Neuron (in vitro differentiated cells): ENCODE measurements at regions not wholly inside any gene's neighbourhood (a gene's known extent, or its start where the extent isn't known, plus 50 kb on each side); places are given as distances from the start of the nearest gene placed in this dataset.

Source experiments
- H2AFZ ChIP-seq: one replicate; pipeline ENCODE4 v1.6.1; 2013; ENCODE audit warnings: low read depth, mild to moderate bottlenecking, inconsistent platforms, low read length, moderate library complexity
- H3K27me3 ChIP-seq: one replicate; pipeline ENCODE4 v1.6.1; 2013; ENCODE audit warnings: low read length; ENCODE audit not compliant: insufficient read depth
- H3K36me3 ChIP-seq: one replicate; pipeline ENCODE4 v1.6.1; 2013; ENCODE audit warnings: low read length; ENCODE audit not compliant: insufficient read depth
- H3K4me1 ChIP-seq: one replicate; pipeline ENCODE4 v1.6.1; 2013; ENCODE audit warnings: low read length; ENCODE audit not compliant: insufficient read depth
- H3K4me3 ChIP-seq: 2 replicates; pipeline ENCODE4 v1.5.1; 2013; ENCODE audit warnings: mild to moderate bottlenecking, low read length, moderate library complexity
- H3K9me3 ChIP-seq: one replicate; pipeline ENCODE4 v1.6.1; 2013; ENCODE audit warnings: low read length

DNA sequence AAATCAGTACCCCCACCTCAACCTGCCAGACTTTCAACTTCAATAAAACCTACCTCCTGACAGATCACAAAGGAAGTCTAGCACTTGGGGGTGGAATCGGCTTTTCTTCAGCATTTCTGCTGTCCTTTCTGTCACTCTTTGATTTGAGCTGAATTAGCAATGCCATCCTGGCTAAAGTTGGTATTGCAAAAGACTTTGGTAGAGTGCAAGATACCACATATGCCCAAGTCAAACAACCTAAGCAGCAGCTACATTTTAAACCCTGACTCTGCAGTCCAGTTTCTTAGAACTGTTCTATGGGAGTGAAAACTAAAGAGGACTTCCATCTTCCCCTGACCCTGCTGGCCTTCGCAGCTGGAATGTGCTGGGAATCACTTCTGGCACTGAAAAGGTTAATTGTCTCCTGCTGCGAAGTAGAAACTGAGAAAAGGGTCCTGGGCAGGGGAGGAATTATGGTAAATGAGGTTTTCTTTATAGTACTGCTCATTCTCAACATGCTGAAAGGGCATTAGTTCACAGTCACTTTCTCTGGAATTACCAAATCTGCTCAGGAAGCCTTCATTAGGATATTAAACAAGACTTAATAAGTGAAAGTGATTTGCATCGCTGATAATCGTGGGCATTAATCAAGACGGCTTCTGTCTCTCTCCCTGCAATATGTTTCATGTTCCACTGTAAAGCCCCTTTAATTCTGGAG, 126.2 kb upstream of the SMYD2 start:
- H3K9me3 ChIP-seq: no peaks in the 10 kb centered on the region
- no peak overlapping the region for H2AFZ ChIP-seq
- peaks cover 25% of the 10 kb centered on the region for H3K27me3 ChIP-seq
- H3K36me3 ChIP-seq: no peaks in the 10 kb centered on the region
- H3K4me3 ChIP-seq: no peak overlapping the region
- H3K4me1 ChIP-seq: peaks cover 29% of the 10 kb centered on the region

DNA sequence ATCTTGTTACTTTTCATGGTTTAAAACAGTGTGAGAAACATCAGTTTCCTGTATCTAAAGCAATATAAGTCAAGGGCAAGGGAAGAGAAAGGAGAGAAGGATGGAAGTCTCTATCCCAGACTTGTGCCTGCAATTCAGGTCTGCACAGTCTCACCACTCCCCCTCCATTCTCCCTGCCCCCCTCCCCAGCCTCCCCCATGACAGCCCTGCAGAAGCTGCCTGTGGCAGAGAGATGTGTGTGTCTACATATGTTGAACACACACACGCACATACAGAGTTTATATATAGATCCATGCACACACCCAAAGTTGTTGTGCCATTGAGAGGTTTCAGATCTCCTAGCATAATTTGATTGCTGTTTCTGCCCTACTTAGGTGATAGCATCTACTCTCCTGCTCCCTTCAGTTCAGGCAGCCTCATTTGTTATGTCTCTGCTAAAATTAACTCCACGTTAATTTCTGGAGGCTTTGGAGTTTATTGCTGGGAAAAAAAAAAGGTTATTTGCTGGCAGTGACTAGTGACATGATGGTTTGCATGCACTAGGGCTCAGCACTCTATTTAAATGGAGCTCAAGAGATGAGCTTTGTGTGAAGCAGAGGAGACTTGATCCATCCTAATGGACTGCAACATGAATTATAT, 124.9 kb upstream of the SMYD2 start:
- H3K27me3 ChIP-seq: peaks cover 21% of the 10 kb centered on the region
- H2AFZ ChIP-seq: no peak overlapping the region
- no peaks in the 10 kb centered on the region for H3K9me3 ChIP-seq
- H3K4me1 ChIP-seq: peaks cover 29% of the 10 kb centered on the region
- H3K4me3 ChIP-seq: no peak overlapping the region
- no peaks in the 10 kb centered on the region for H3K36me3 ChIP-seq

DNA sequence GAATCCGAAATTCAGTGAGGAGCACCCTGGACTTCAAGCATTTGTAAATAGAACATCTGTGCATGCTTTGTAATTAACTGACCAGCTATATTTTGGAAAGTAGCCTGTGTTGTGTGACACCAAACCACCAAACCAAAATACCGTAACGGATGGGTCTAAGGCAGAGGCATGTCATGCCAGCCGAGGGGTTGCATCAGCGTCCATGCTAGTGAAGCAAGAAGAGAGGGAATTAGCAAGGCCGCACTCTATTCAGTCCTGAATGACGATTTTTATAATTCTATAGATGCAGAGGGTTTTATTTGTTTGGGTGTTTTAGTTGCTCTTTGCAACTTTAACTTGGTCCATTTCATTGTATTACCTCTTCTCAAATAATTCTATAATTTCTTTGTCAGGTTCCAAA, 116.8 kb upstream of the SMYD2 start:
- H3K4me3 ChIP-seq: no peak overlapping the region
- H3K4me1 ChIP-seq: peaks cover 2% of the 10 kb centered on the region
- H2AFZ ChIP-seq: no peak overlapping the region
- H3K9me3 ChIP-seq: no peaks in the 10 kb centered on the region
- H3K27me3 ChIP-seq: peaks cover 14% of the 10 kb centered on the region
- H3K36me3 ChIP-seq: no peaks in the 10 kb centered on the region

DNA sequence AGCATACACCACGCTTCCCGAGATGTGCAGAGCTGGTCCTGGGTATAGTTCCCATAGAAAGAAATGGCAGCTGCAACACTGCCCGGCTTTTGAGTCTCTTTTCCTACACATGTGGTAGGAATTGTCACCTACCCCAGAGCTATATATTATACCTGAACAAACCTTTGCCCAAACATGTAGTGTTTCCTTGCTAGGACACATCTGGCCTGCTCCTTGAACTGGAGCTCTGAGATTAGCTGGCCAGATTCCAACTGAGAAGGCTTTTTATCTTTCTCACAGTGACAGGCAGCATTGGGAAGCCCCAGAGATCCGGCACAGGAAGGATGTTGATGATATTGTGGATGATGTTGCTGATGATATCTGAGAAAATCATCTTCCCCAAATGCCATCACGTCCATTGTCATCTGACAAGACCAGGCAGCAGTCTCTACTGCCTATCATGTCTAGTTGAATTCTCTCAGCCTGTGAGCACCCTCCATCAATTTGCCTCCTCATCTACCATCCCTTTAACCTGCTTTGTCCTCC, 115.0 kb upstream of the SMYD2 start:
- no peak overlapping the region for H2AFZ ChIP-seq
- no peak overlapping the region for H3K4me3 ChIP-seq
- peaks cover 17% of the 10 kb centered on the region for H3K27me3 ChIP-seq
- H3K36me3 ChIP-seq: no peaks in the 10 kb centered on the region
- H3K4me1 ChIP-seq: peaks cover 2% of the 10 kb centered on the region
- no peaks in the 10 kb centered on the region for H3K9me3 ChIP-seq

DNA sequence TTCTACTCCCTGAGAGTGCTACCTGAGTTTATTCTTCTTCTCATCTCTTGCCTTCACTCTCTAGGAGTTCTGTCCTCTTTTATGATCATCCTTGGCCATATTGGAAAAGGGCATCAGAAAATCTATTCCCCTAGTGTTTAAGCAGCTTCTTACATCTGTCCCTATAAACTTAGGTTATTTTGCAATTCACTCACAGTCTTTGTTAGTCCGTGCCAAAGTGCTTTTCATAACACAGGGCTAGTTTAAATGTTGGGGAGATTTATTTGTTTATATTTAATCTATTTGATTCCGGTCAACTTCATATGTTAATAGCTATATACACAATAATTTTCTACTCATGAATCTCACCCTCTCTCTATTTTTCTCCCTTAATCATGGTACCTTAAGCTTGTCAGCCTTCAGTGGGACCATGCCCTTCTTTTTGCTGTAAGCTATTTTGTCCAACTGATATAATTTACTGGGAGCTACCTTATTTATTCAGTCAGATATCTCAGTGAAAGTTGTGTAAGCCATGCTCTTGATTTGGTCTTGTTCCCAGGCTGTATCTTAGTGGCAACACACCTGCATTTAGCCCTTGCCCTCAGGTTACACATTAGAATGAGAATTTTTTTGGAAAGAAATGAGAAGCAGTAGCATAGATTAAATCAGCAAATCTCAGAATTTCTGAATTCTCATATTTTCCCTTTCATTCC, 106.3 kb upstream of the SMYD2 start:
- peaks cover 8% of the 10 kb centered on the region for H3K4me1 ChIP-seq
- H3K9me3 ChIP-seq: peaks cover 2% of the 10 kb centered on the region
- no peak overlapping the region for H2AFZ ChIP-seq
- H3K27me3 ChIP-seq: peaks cover 6% of the 10 kb centered on the region
- no peak overlapping the region for H3K4me3 ChIP-seq
- H3K36me3 ChIP-seq: no peaks in the 10 kb centered on the region

DNA sequence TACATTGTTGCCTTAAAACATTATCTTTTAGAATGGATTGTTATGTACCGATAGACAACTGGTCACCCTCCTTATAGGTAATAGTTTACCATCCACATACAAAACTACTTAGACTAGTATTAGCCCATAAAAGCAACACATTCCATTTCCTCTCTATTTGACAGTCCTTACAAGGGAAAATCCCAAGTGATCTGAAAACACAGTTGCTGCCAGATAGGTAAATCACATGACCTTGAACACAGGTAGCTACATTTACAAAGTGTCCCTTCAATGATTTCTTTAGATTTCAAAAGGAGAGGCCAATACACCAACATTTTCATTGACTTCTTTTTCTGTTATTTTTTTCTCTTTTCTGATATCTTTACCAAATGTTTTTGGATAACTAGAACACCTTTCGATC, 102.9 kb upstream of the SMYD2 start:
- Histone ChIP-seq H2AFZ (no peak overlapping the region), H3K4me1 (peaks cover 8% of the 10 kb centered on the region), H3K9me3 (peaks cover 2% of the 10 kb centered on the region), H3K27me3 (peaks cover 3% of the 10 kb centered on the region), H3K36me3 (no peaks in the 10 kb centered on the region), H3K4me3 (no peak overlapping the region)

DNA sequence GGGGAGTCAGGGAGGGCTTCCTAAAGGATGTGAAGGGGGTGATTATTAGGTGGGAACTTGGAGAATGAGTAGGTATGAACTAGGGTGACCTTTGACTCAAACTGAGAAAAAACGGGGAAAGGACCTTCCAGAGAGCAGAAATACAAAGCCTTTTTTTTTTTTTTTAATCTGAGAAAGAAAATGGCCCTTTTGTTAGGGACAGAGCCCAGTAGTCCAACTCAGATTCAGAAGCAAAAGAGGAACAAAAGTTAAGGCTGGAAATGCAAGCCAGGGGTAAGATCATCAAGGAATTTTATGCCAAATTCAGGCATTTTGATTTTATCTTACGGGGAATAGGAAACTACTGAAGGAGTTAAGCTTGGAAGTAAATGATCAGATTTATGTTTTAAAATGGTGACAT, 96.0 kb upstream of the SMYD2 start:
- H3K4me3 ChIP-seq: no peak overlapping the region
- H3K36me3 ChIP-seq: no peaks in the 10 kb centered on the region
- H3K27me3 ChIP-seq: peaks cover 5% of the 10 kb centered on the region

DNA sequence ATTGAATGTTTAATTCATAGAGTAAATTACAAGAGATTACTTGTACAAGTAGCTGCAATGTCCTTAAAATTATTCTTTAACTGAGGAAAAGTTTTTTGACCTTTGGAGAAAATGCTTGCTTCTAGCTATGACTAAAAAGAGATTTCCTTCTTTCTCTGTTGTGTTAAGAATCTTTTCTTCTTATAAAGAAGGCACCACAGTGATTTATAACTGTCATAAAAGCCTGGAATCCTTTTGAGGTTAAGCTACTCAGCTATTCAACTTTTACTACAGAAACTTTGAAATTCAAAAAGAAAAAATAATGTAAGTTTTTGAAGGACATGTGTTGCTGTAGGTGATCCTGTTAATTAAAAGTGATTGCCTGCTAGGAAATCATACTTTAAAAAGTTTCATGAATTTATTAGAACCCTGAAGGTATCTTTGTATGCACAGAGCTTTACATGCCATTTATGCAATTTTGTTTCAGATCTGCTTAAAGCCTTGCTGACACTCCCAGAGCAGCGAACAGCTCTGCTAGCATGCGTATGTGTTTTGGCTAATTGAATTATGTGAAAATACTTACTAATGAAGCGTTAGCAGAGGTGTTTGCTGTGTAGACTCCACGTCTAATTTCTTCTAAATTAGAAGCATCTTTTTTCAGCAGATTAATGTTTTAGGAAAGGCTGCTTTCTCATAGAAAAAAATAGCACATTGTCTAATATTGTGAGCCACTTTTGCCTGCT, 94.7 kb upstream of the SMYD2 start:
- Histone ChIP-seq H3K4me3 (no peak overlapping the region), H3K36me3 (no peaks in the 10 kb centered on the region), H3K4me1 (peaks cover 30% of the 10 kb centered on the region), H3K27me3 (peaks cover 5% of the 10 kb centered on the region), H2AFZ (no peak overlapping the region), H3K9me3 (no peaks in the 10 kb centered on the region)

More for the DNA sequence above, 96.0 kb upstream of the SMYD2 start:
- H3K4me1 ChIP-seq: peaks cover 30% of the 10 kb centered on the region
- H2AFZ ChIP-seq: no peak overlapping the region
- no peaks in the 10 kb centered on the region for H3K9me3 ChIP-seq

DNA sequence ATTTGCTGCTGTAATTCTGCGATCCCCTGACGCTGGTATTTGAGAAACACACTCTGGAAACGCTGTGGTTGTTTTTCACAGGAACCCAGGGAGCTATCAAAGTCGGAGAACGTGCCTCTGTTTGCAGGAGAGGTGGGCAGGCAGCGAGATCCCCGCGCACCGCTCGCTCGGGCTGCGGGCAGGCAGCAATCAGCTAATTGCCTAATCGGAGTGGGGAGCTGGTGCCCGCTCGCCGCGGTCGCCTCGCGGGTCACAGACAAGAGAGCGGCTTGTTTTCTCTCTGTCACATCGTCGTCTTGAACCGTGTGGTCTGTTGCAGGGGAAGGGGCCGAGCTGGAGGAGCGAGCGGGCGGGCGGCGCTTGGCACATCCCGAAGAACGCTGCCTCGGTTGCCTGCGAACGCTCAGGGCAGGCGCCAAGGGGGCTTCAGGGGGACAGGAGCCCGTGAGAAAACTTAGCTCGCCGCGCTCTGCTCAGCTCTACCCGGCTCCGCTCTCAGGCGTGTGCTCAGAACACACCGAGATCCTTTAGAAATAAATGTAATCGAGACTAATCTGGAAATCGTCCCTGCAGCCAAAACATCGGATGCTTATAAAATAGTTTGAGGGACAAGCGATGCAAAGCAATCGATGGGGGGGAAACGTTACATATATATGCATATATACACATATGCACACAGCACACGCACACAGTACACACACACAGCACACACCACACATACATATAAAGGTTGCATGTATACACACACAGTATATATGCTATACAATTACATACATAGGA, 93.6 kb upstream of the SMYD2 start:
- no peaks in the 10 kb centered on the region for H3K9me3 ChIP-seq
- no peaks in the 10 kb centered on the region for H3K36me3 ChIP-seq
- peak overlapping the region; percentile 55 for H2AFZ ChIP-seq
- peaks cover 33% of the 10 kb centered on the region for H3K4me1 ChIP-seq
- H3K4me3 ChIP-seq: peak overlapping the region; percentile 36
- peaks cover 5% of the 10 kb centered on the region for H3K27me3 ChIP-seq

DNA sequence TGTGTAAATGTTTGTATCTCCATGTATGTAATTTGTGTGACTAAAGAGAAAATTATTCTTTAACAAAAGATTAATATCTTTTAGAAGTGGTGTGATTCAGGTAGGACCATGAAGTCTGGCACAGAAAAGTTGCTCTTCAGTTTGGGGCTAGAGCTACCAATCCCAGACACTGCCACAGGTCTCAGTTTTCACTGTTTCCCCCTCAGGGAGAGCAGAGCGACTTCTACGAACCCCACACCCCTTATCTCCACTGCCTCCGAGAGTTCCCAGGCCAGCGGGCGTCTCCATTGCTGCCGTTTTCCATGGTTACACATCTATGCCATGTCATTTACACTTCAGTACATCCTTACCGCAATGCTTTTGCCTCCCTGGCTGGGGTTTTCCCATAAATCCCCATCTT, 93.0 kb upstream of the SMYD2 start:
- Histone ChIP-seq H3K4me1 (peaks cover 38% of the 10 kb centered on the region), H3K27me3 (peaks cover 5% of the 10 kb centered on the region), H2AFZ (no peak overlapping the region), H3K36me3 (no peaks in the 10 kb centered on the region), H3K4me3 (no peak overlapping the region), H3K9me3 (no peaks in the 10 kb centered on the region)

DNA sequence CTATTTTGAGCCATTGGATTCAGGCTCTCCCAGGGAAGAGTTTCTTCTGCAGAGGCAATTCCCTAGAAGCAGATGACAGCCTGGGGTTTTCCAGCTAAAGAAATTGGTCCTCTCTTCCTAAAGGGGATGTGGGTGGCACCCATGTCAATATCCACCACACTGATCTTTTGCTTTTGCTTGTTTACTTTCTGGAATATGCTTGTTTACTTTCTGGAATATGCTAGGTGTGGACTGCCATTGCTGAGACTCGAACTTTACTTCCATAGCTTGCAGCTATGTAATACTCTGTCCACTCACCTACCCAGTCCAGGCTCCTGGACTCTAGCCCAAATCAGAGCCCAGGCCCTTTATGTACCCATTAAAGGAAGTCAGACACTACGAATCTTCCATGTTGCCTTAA, 92.1 kb upstream of the SMYD2 start:
- no peaks in the 10 kb centered on the region for H3K9me3 ChIP-seq
- H3K4me1 ChIP-seq: peaks cover 47% of the 10 kb centered on the region
- no peak overlapping the region for H2AFZ ChIP-seq
- H3K4me3 ChIP-seq: no peak overlapping the region
- no peaks in the 10 kb centered on the region for H3K36me3 ChIP-seq
- peaks cover 5% of the 10 kb centered on the region for H3K27me3 ChIP-seq

DNA sequence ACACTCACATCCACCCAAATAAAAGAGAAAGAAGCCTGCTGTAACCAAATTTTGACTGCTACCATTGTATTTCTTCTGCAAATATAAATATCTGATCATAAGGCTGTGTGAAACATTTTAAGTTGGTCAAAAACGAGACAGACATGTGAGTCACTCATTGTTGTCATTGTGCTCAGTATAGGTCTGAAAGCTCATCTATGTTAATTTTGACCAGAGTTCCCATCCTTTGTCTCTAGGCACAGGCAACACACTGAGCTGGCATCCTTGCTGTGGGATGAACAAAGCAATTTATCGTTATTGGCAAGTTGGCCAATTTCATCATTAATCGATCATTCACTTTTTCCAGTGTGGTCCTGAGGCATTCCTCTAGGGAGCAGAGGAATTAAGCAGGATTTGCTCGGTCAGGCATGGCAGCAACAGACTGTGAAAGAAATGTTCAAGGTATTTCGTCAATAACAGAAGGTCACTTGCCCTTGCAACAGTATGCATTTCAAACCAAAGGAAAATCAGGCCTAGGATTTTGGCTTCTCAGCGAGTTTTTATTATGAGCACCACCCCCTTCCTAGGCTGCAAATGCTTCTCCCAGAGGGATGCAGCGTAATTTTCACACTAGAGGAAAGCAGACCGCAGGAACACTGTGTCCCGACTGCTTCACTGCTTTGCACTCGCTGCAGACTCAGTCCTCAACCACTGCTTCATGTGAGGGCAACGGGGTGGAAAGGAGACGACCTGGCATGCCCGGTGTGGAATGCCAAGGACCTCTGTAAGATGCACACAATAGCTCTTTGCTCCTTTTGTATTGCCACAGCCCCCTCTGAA, 87.9 kb upstream of the SMYD2 start:
- Histone ChIP-seq H3K4me1 (peaks cover 27% of the 10 kb centered on the region), H3K36me3 (no peaks in the 10 kb centered on the region), H3K9me3 (peaks cover 3% of the 10 kb centered on the region), H3K27me3 (peaks cover 4% of the 10 kb centered on the region), H3K4me3 (peak overlapping the region; percentile 41), H2AFZ (peak overlapping the region; percentile 6)
